Effector memory CD4-positive, alpha-beta T cell (primary cell): ENCODE measurements at regions not wholly inside any gene's neighbourhood (a gene's known extent, or its start where the extent isn't known, plus 50 kb on each side); places are given as distances from the start of the nearest gene placed in this dataset.

Experiments
- DNase-seq, 3 donors: peaks; one replicate each; pipeline ENCODE4 v3.0.0-alpha.2; 2020
- H3K27ac ChIP-seq: 2 replicates; pipeline ENCODE4 v1.7.0; 2013; ENCODE audit warnings: mild to moderate bottlenecking, low read length, moderate library complexity; ENCODE audit not compliant: insufficient read depth, poor library complexity, severe bottlenecking
- H3K27me3 ChIP-seq: replicated peaks from 2 replicates; pipeline ENCODE4 v1.7.0; 2013; ENCODE audit warnings: mild to moderate bottlenecking, low read length; ENCODE audit not compliant: insufficient read depth, control insufficient read depth, poor library complexity, severe bottlenecking
- H3K36me3 ChIP-seq: 2 replicates; pipeline ENCODE4 v1.7.0; 2013; ENCODE audit warnings: mild to moderate bottlenecking, low read length, moderate library complexity; ENCODE audit not compliant: control insufficient read depth, insufficient read depth
- H3K4me1 ChIP-seq: 2 replicates; pipeline ENCODE4 v1.7.0; 2013; ENCODE audit warnings: low read length, mild to moderate bottlenecking; ENCODE audit not compliant: control insufficient read depth, insufficient read depth, poor library complexity, severe bottlenecking
- H3K4me3 ChIP-seq: 2 replicates; pipeline ENCODE4 v1.7.0; 2013; ENCODE audit warnings: low read length, low read depth, mild to moderate bottlenecking; ENCODE audit not compliant: insufficient read depth, poor library complexity, severe bottlenecking
- H3K9me3 ChIP-seq: 2 replicates; pipeline ENCODE4 v1.7.0; 2013; ENCODE audit warnings: mild to moderate bottlenecking, low read length, moderate library complexity; ENCODE audit not compliant: control insufficient read depth

GRCh38 chr5:123754908-123755307 lies 242.9 kb downstream of the CSNK1G3 start:
- H3K27me3 ChIP-seq = no peaks in the 10 kb centered on the region
- H3K36me3 ChIP-seq = no peaks in the 10 kb centered on the region
- no peaks in the 10 kb centered on the region for H3K4me1 ChIP-seq
- H3K27ac ChIP-seq = no peak overlapping the region
- DNase-seq = no peak
- no peaks in the 10 kb centered on the region for H3K9me3 ChIP-seq
- no peak overlapping the region for H3K4me3 ChIP-seq

- Histone ChIP-seq H3K27me3 (no peaks in the 10 kb centered on the region), H3K27ac (no peak overlapping the region), H3K9me3 (no peaks in the 10 kb centered on the region), H3K4me3 (no peak overlapping the region), H3K4me1 (no peaks in the 10 kb centered on the region), H3K36me3 (no peaks in the 10 kb centered on the region)
- DNase-seq = no peak
Observed at GRCh38 chr5:123753937-123754891, 242.2 kb downstream of the CSNK1G3 start.

- no peak overlapping the region for H3K4me3 ChIP-seq
- no peak overlapping the region for H3K27ac ChIP-seq
- H3K4me1 ChIP-seq = no peaks in the 10 kb centered on the region
- H3K9me3 ChIP-seq = no peaks in the 10 kb centered on the region
- no peaks in the 10 kb centered on the region for H3K27me3 ChIP-seq
- DNase-seq = no peak
- H3K36me3 ChIP-seq = no peaks in the 10 kb centered on the region
Observed at GRCh38 chr5:123753180-123753936, 241.4 kb downstream of the CSNK1G3 start.

- no peak overlapping the region for H3K4me3 ChIP-seq
- DNase-seq = no peak
- no peaks in the 10 kb centered on the region for H3K9me3 ChIP-seq
- H3K27ac ChIP-seq = no peak overlapping the region
- no peaks in the 10 kb centered on the region for H3K36me3 ChIP-seq
- no peaks in the 10 kb centered on the region for H3K27me3 ChIP-seq
- no peaks in the 10 kb centered on the region for H3K4me1 ChIP-seq
Observed at GRCh38 chr5:123752552-123753179, 240.7 kb downstream of the CSNK1G3 start.

GRCh38 chr5:123751670-123752069 lies 239.7 kb downstream of the CSNK1G3 start:
- no peak overlapping the region for H3K4me3 ChIP-seq
- no peaks in the 10 kb centered on the region for H3K9me3 ChIP-seq
- no peaks in the 10 kb centered on the region for H3K4me1 ChIP-seq
- no peaks in the 10 kb centered on the region for H3K27me3 ChIP-seq
- DNase-seq = no peak
- no peaks in the 10 kb centered on the region for H3K36me3 ChIP-seq
- no peak overlapping the region for H3K27ac ChIP-seq

GRCh38 chr5:123748239-123748638 lies 236.3 kb downstream of the CSNK1G3 start:
- no peak overlapping the region for H3K4me3 ChIP-seq
- H3K27me3 ChIP-seq = no peaks in the 10 kb centered on the region
- no peak overlapping the region for H3K27ac ChIP-seq
- no peak for DNase-seq
- H3K9me3 ChIP-seq = no peaks in the 10 kb centered on the region
- no peaks in the 10 kb centered on the region for H3K4me1 ChIP-seq
- no peaks in the 10 kb centered on the region for H3K36me3 ChIP-seq

- H3K27me3 ChIP-seq = no peaks in the 10 kb centered on the region
- no peak overlapping the region for H3K27ac ChIP-seq
- H3K9me3 ChIP-seq = no peaks in the 10 kb centered on the region
- DNase-seq = no peak
- no peak overlapping the region for H3K4me3 ChIP-seq
- no peaks in the 10 kb centered on the region for H3K36me3 ChIP-seq
- no peaks in the 10 kb centered on the region for H3K4me1 ChIP-seq
Observed at GRCh38 chr5:123746683-123747360, 234.8 kb downstream of the CSNK1G3 start.

- no peaks in the 10 kb centered on the region for H3K36me3 ChIP-seq
- H3K27me3 ChIP-seq = no peaks in the 10 kb centered on the region
- H3K4me1 ChIP-seq = no peaks in the 10 kb centered on the region
- H3K9me3 ChIP-seq = no peaks in the 10 kb centered on the region
- H3K4me3 ChIP-seq = no peak overlapping the region
- H3K27ac ChIP-seq = no peak overlapping the region
- DNase-seq = no peak
Observed at GRCh38 chr5:123743990-123744583, 232.1 kb downstream of the CSNK1G3 start.

GRCh38 chr5:123735384-123735783 lies 223.4 kb downstream of the CSNK1G3 start:
- Histone ChIP-seq H3K36me3 (no peaks in the 10 kb centered on the region), H3K4me1 (no peaks in the 10 kb centered on the region), H3K4me3 (no peak overlapping the region), H3K27me3 (no peaks in the 10 kb centered on the region), H3K9me3 (peaks cover 5% of the 10 kb centered on the region), H3K27ac (no peak overlapping the region)
- DNase-seq = no peak
